Caco-2 (cell line): ENCODE measurements at regions not wholly inside any gene's neighbourhood (a gene's known extent, or its start where the extent isn't known, plus 50 kb on each side); places are given as distances from the start of the nearest gene placed in this dataset.

Experiments used
- BruUV-seq: library from RNA; stranded (reverse); fragments of 400-500 nt; replicated peaks from 2 replicates; lab custom pipeline; 2021; lab: Mats Ljungman, UMichigan
- CTCF ChIA-PET: fragments of 300-600 bp; sonication (Branson Sonifier 250); formaldehyde crosslinking; loops from one replicate; lab custom pipeline; 2022; ENCODE audit warnings: antibody characterized with exemption; lab: Charles Lee
- POLR2A ChIA-PET: fragments of 300-600 bp; sonication (Branson Sonifier 250); formaldehyde crosslinking; loops from one replicate; lab custom pipeline; 2022; ENCODE audit warnings: antibody characterized with exemption; lab: Charles Lee
- DNase-seq, 2 experiments: peaks; one replicate each; pipeline versions ENCODE4 v3.0.0 to v3.0.0-alpha.2; 2020 to 2022
- H3K27me3 ChIP-seq: replicated peaks from 2 replicates; pipeline ENCODE4 v1.6.0; 2011; ENCODE audit warnings: low read length; ENCODE audit not compliant: control insufficient read depth, insufficient read depth
- H3K36me3 ChIP-seq: 2 replicates; pipeline ENCODE4 v1.5.1; 2011; ENCODE audit warnings: low read length; ENCODE audit not compliant: control insufficient read depth, insufficient read depth
- H3K4me1 ChIP-seq: fragments of 250-450 bp; sonication (Bioruptor Pico); 2 replicates; pipeline ENCODE4 v1.5.1; 2020; ENCODE audit warnings: mild to moderate bottlenecking
- H3K4me3 ChIP-seq: 2 replicates; pipeline ENCODE4 v1.5.1; 2011; ENCODE audit warnings: low read depth, mild to moderate bottlenecking, control low read depth, low read length
- H3K9me3 ChIP-seq: fragments of 250-450 bp; sonication (Bioruptor Pico); 2 replicates; pipeline ENCODE4 v1.5.1; 2020; ENCODE audit warnings: mild to moderate bottlenecking, moderate library complexity
- H3K27ac Mint-ChIP-seq: one replicate; pipeline ENCODE4 v1.8.0; 2022; ENCODE audit warnings: mixed read lengths; ENCODE audit not compliant: unreplicated experiment
- H3K27me3 Mint-ChIP-seq: one replicate; pipeline ENCODE4 v1.8.0; 2022; ENCODE audit warnings: mixed read lengths; ENCODE audit not compliant: insufficient read depth, unreplicated experiment
- H3K36me3 Mint-ChIP-seq: one replicate; pipeline ENCODE4 v1.8.0; 2022; ENCODE audit warnings: mild to moderate bottlenecking, mixed read lengths; ENCODE audit not compliant: insufficient read depth, unreplicated experiment
- H3K4me1 Mint-ChIP-seq: one replicate; pipeline ENCODE4 v1.8.0; 2022; ENCODE audit warnings: low read depth, mixed read lengths; ENCODE audit not compliant: unreplicated experiment
- H3K4me3 Mint-ChIP-seq: one replicate; pipeline ENCODE4 v1.8.0; 2022; ENCODE audit warnings: mild to moderate bottlenecking, moderate library complexity, mixed read lengths; ENCODE audit not compliant: unreplicated experiment
- H3K9me3 Mint-ChIP-seq: one replicate; pipeline ENCODE4 v1.8.0; 2022; ENCODE audit warnings: mixed read lengths; ENCODE audit not compliant: unreplicated experiment
- CTCF ChIP-seq, 2 experiments: fragments of 200-600 bp in 1 of 2; IDR thresholded peaks; 1 replicate in 1 of 2; 2 replicates in 1 of 2; pipeline versions ENCODE4 v1.5.1 to v1.8.0; 2011 to 2022; ENCODE audit warnings: antibody characterized with exemption in 1 of 2, control low read depth in 1 of 2, inconsistent platforms in 1 of 2, low read depth in 1 of 2, low read length in 1 of 2, mild to moderate bottlenecking in 1 of 2, moderate library complexity in 1 of 2; ENCODE audit not compliant: insufficient read depth in 1 of 2, severe bottlenecking in 1 of 2, unreplicated experiment in 1 of 2
- intact Hi-C: fragments of 100-400 bp; cut with micrococcal nuclease; formaldehyde crosslinking; loops from one replicate; pipeline ENCODE4 v1.10.0; 2022; ENCODE audit not compliant: unreplicated experiment

DNA sequence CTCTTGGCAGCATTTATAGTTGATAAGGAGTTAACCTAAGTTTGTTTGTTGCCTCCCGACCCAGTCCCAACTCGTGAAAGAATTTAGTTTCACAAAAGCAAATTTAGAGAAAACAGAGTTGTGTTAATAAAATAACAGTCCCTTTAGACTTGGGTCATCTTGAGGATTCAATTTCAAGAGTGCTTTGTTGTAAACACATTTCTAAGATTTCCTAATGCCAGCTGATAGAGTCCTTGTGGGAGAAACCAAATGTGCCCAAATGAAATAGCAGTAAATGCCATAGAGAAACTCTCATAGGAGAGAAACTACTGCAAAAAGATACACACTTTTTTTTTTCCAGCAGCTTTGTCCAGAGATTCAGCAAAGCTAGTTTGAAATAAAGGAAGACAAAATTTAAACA lies 211.3 kb upstream of the BMPER start:
- Mint-ChIP-seq H3K27me3 (no peaks in the 10 kb centered on the region), H3K4me1 (peaks cover 9% of the 10 kb centered on the region), H3K4me3 (no peak overlapping the region), H3K27ac (no peak overlapping the region), H3K9me3 (peaks cover 15% of the 10 kb centered on the region), H3K36me3 (peaks cover 5% of the 10 kb centered on the region)
- intact Hi-C loops = no loop called here
- no peaks in the 10 kb centered on the region; the same call in 1 of the 2 replicates for H3K9me3 ChIP-seq
- H3K36me3 ChIP-seq = no peaks in the 10 kb centered on the region
- DNase-seq = no peak
- no peak for TF ChIP-seq CTCF (IDR thresholded peaks at IDR 0.05; ENCODE audit: insufficient read depth in 1 of 2, low read depth in 1 of 2, low read length in 1 of 2, severe bottlenecking in 1 of 2, unreplicated experiment in 1 of 2)
- POLR2A ChIA-PET = no interaction called here
- H3K4me3 ChIP-seq = no peak overlapping the region
- no peaks in the 10 kb centered on the region for H3K27me3 ChIP-seq
- CTCF ChIA-PET = no interaction called here
- BruUV-seq = no TSS peak
- peaks cover 13% of the 10 kb centered on the region; the same call in 1 of the 2 replicates for H3K4me1 ChIP-seq

GRCh38 chr7:33697616-33698015 lies 207.7 kb upstream of the BMPER start:
- Mint-ChIP-seq H3K27ac (no peak overlapping the region), H3K4me3 (no peak overlapping the region), H3K36me3 (peaks cover 5% of the 10 kb centered on the region), H3K27me3 (no peaks in the 10 kb centered on the region), H3K4me1 (peaks cover 9% of the 10 kb centered on the region), H3K9me3 (peaks cover 31% of the 10 kb centered on the region)
- intact Hi-C loops = no loop called here
- no peaks in the 10 kb centered on the region for H3K27me3 ChIP-seq
- no TSS peak for BruUV-seq
- peaks cover 4% of the 10 kb centered on the region for H3K9me3 ChIP-seq
- no peak for DNase-seq
- no peak overlapping the region for H3K4me3 ChIP-seq
- no peaks in the 10 kb centered on the region for H3K36me3 ChIP-seq
- ChIA-PET POLR2A (no interaction called here), CTCF (no interaction called here)
- no peak for TF ChIP-seq CTCF (IDR thresholded peaks at IDR 0.05; ENCODE audit: insufficient read depth in 1 of 2, low read depth in 1 of 2, low read length in 1 of 2, severe bottlenecking in 1 of 2, unreplicated experiment in 1 of 2)
- H3K4me1 ChIP-seq = peaks cover 14% of the 10 kb centered on the region; the same call in 1 of the 2 replicates

GRCh38 chr7:33698041-33698440 lies 207.3 kb upstream of the BMPER start:
- Histone ChIP-seq H3K9me3 (peaks cover 4% of the 10 kb centered on the region), H3K27me3 (no peaks in the 10 kb centered on the region), H3K4me1 (peaks cover 14% of the 10 kb centered on the region; the same call in 1 of the 2 replicates), H3K4me3 (no peak overlapping the region), H3K36me3 (no peaks in the 10 kb centered on the region)
- no TSS peak for BruUV-seq
- intact Hi-C loops = no loop called here
- H3K4me3 Mint-ChIP-seq = no peak overlapping the region
- POLR2A ChIA-PET = no interaction called here
- H3K27ac Mint-ChIP-seq = no peak overlapping the region
- no peak for DNase-seq
- no peaks in the 10 kb centered on the region for H3K27me3 Mint-ChIP-seq
- peaks cover 5% of the 10 kb centered on the region for H3K36me3 Mint-ChIP-seq
- CTCF ChIA-PET = no interaction called here
- H3K4me1 Mint-ChIP-seq = peaks cover 9% of the 10 kb centered on the region
- H3K9me3 Mint-ChIP-seq = peaks cover 33% of the 10 kb centered on the region
- TF ChIP-seq CTCF (IDR thresholded peaks at IDR 0.05; ENCODE audit: insufficient read depth in 1 of 2, low read depth in 1 of 2, low read length in 1 of 2, severe bottlenecking in 1 of 2, unreplicated experiment in 1 of 2) = no peak
